Breast epithelium (tissue), 3 donors: ENCODE measurements at regions not wholly inside any gene's neighbourhood (a gene's known extent, or its start where the extent isn't known, plus 50 kb on each side); places are given as distances from the start of the nearest gene placed in this dataset.

Source experiments
- POLR2A ChIP-seq: fragments of 450-650 bp; IDR thresholded peaks from one replicate; pipeline ENCODE4 v1.6.1; 2016; ENCODE audit warnings: antibody characterized with exemption, mild to moderate bottlenecking, moderate library complexity
- TF ChIP-seq, protein P1 (sequence below), 3 donors: fragments of 450-650 bp; IDR thresholded peaks; one replicate each; pipeline ENCODE4 v1.5.1; 2016 to 2017; ENCODE audit warnings: antibody characterized with exemption in 3 of 3, mild to moderate bottlenecking in 3 of 3, moderate library complexity in 3 of 3

GRCh38 chr12:47359310-47360092 lies 279.7 kb upstream of the AMIGO2 start:
- no peak for TF ChIP-seq POLR2A
- TF ChIP-seq, protein P1, sequence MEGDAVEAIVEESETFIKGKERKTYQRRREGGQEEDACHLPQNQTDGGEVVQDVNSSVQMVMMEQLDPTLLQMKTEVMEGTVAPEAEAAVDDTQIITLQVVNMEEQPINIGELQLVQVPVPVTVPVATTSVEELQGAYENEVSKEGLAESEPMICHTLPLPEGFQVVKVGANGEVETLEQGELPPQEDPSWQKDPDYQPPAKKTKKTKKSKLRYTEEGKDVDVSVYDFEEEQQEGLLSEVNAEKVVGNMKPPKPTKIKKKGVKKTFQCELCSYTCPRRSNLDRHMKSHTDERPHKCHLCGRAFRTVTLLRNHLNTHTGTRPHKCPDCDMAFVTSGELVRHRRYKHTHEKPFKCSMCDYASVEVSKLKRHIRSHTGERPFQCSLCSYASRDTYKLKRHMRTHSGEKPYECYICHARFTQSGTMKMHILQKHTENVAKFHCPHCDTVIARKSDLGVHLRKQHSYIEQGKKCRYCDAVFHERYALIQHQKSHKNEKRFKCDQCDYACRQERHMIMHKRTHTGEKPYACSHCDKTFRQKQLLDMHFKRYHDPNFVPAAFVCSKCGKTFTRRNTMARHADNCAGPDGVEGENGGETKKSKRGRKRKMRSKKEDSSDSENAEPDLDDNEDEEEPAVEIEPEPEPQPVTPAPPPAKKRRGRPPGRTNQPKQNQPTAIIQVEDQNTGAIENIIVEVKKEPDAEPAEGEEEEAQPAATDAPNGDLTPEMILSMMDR (IDR thresholded peaks at IDR 0.05), result no peak
